ENCODE measurements at regions not wholly inside any gene's neighbourhood (a gene's known extent, or its start where the extent isn't known, plus 50 kb on each side); places are given as distances from the start of the nearest gene placed in this dataset.

DNA sequence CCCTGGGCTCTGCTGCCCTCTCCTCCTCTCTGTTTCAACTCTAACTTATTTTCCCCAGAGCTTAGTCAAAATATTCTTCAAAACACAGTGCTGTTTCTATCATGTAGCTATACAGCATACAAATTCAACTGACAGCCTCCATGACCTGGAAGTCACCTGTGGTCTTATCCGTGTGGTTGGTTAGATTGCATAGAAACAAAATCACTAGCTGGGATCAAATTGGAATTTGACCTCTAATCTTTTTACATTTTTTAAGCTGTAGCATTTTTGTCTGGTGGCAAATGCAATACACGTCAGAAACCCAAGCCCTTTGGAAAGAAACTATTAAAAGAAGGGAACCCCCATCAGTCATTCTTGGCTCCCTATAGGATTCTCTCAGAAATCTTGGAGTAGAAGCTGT, 57.3 kb downstream of the ABCC12 start:
- no peak for DNase-seq (ENCODE audit: low read depth)
- TF ChIP-seq, protein P1, sequence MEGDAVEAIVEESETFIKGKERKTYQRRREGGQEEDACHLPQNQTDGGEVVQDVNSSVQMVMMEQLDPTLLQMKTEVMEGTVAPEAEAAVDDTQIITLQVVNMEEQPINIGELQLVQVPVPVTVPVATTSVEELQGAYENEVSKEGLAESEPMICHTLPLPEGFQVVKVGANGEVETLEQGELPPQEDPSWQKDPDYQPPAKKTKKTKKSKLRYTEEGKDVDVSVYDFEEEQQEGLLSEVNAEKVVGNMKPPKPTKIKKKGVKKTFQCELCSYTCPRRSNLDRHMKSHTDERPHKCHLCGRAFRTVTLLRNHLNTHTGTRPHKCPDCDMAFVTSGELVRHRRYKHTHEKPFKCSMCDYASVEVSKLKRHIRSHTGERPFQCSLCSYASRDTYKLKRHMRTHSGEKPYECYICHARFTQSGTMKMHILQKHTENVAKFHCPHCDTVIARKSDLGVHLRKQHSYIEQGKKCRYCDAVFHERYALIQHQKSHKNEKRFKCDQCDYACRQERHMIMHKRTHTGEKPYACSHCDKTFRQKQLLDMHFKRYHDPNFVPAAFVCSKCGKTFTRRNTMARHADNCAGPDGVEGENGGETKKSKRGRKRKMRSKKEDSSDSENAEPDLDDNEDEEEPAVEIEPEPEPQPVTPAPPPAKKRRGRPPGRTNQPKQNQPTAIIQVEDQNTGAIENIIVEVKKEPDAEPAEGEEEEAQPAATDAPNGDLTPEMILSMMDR (IDR thresholded peaks at IDR 0.05; ENCODE audit: insufficient read depth, low read depth, low read length, missing control alignments) = no peak

DNA sequence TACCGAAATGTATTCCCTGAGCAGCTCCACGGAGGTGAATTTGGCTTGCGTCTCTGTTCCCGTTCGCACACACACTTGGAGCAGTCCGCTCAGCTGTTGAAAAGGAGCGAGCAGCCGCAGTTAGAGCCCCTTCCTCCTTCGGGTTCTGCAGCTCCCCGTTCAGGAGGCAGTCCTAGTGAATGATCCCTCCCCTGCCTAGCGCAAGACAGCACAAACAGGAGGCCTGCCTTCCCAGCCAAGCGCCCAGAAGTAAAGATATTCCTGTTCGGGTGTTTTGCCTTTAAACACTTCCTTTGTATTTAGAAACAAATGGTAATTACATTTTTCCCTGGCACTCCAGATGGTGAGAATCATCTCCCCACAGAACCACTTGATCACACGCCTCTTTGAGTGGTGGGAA, 64.7 kb downstream of the ABCC12 start:
- TF ChIP-seq, protein P1 (IDR thresholded peaks at IDR 0.05; ENCODE audit: insufficient read depth, low read depth, low read length, missing control alignments) = no peak
- no peak for DNase-seq (ENCODE audit: low read depth)
- H3K4me3 ChIP-seq (ENCODE audit: low read depth, low read length) = no peak overlapping the region

More for the DNA sequence above, 57.3 kb downstream of the ABCC12 start:
- H3K4me3 ChIP-seq (ENCODE audit: low read depth, low read length) = no peak overlapping the region

DNA sequence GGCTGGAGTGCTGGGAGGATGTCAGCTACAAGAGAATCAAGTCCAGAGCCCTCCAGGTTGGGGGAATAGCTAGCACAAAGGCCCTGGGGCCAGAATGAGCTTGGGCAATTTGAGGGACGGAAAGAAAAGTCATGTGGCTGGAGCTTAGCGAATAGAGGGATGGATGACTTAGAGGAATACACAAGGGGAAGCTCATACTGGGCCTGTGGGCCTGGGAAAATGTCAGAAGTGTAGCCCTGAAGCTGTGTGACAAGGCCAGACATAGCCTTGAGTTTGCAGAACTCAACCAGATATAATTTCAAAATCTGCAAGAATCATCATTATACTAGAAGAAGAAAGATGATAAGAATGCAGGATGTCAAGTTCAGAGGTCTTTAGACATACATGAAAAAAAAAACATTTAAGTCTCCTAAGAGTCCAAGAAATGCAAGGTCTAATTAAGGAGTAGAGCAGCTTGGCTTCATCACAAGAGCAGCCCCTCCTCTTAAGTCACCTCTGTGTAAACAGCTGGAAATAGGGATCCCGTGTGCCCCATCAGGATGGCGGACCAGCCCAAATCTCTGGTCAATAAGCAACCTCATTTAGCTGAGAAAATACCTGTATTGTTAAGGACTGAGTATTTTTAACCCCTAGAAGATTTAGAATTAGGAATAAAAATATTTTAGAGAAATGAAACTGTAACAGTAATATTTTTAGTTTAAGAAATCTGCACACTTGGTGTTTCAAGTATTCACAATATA, 66.6 kb downstream of the ABCC12 start:
- no peak overlapping the region for H3K4me3 ChIP-seq (ENCODE audit: low read depth, low read length)
- no peak for DNase-seq (ENCODE audit: low read depth)
- TF ChIP-seq, protein P1 (IDR thresholded peaks at IDR 0.05; ENCODE audit: insufficient read depth, low read depth, low read length, missing control alignments) = no peak

DNA sequence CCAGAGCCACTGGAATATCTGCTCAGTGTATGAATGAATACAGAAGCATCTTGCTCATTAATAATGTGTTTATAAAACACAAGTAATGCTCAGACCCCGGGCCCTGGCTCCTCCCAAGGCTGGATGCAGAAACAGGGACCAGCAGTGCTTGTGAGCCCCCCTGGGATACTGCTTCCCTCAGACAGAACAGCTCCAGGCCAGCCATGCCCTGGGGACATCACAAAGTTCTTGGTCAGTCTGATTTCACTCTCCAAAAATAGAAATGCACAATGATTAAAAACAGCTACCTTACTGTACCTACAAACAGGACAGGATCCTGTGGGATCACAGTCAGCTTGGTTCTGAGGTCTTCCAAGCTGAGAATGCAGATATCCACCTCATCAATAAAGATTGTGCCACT, 68.2 kb downstream of the ABCC12 start:
- DNase-seq (ENCODE audit: low read depth) = no peak
- H3K4me3 ChIP-seq (ENCODE audit: low read depth, low read length) = no peak overlapping the region
- TF ChIP-seq, protein P1 (IDR thresholded peaks at IDR 0.05; ENCODE audit: insufficient read depth, low read depth, low read length, missing control alignments) = no peak

DNA sequence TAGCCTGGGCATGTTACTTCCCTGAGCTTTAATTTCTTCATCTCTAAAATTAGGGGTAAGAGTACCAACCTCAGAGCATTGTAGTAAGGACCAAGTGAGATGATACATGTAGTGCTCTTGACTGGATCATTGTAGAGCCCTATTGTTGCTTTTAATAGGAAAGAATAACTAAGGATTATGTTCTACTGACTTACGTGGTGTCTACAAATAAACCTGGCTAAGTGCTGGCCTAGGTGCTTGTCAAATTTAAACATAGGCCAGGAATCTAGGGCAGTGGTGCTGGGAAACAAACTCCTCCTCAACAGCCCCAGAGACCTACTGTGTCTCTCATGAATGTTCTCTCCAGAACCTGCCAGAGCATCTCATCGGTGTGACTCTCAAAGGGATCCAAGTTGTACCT, 69.4 kb downstream of the ABCC12 start:
- H3K4me3 ChIP-seq (ENCODE audit: low read depth, low read length) = no peak overlapping the region
- TF ChIP-seq, protein P1 (IDR thresholded peaks at IDR 0.05; ENCODE audit: insufficient read depth, low read depth, low read length, missing control alignments) = no peak
- no peak for DNase-seq (ENCODE audit: low read depth)

DNA sequence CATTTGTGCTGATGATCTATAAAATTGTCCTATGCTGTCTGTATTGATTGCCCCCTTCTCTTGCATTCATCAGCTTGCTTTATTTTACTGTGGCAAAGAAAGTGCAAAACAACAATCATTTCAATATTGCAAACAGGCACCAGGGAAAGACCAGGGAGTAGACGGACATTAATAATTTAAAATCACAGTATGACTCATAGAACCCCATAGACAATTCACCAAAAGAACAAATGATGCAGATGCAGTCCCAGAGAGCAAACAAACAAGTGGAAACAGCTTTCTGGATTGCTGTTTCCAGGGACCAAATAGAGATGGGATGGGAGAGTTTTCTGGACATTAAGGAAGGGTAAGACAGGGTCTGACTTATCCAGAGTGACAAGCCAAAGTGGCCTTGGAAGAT, 70.1 kb downstream of the ABCC12 start:
- TF ChIP-seq, protein P1 (IDR thresholded peaks at IDR 0.05; ENCODE audit: insufficient read depth, low read depth, low read length, missing control alignments) = no peak

DNA sequence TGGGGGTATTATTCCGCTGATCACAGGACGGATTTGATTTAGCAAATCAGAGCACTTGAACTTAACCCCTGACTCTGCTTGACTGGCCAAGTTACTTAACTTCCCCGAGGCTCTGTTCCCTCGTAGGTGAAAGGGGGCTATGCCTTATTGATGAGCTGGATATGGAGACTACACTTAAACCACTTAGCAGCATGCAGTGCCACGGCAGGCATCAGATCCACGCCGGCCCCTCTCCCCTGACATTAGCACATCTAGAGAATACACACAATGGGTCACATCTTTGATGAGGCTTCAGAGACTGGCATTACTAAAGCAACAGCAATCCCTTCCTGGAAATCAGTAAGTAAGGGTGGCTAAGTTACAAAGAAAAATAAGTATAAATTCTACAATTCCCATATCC, 71.0 kb downstream of the ABCC12 start:
- TF ChIP-seq, protein P1 (IDR thresholded peaks at IDR 0.05; ENCODE audit: insufficient read depth, low read depth, low read length, missing control alignments) = no peak
- no peak overlapping the region for H3K4me3 ChIP-seq (ENCODE audit: low read depth, low read length)
- DNase-seq (ENCODE audit: low read depth) = no peak

More for the DNA sequence above, 70.1 kb downstream of the ABCC12 start:
- no peak overlapping the region for H3K4me3 ChIP-seq (ENCODE audit: low read depth, low read length)
- DNase-seq (ENCODE audit: low read depth) = no peak
